HEK293 (cell line): ENCODE measurements at regions not wholly inside any gene's neighbourhood (a gene's known extent, or its start where the extent isn't known, plus 50 kb on each side); places are given as distances from the start of the nearest gene placed in this dataset.

Experiments
- CTCF ChIA-PET: fragments of 350-600 bp; formaldehyde crosslinking; extraction: SDS; loops from one replicate; lab custom pipeline; 2021; ENCODE audit warnings: antibody characterized with exemption; lab: Yijun Ruan, JAX
- POLR2A ChIA-PET: fragments of 300-600 bp; formaldehyde crosslinking; extraction: SDS; loops from one replicate; lab custom pipeline; 2020; ENCODE audit warnings: antibody characterized with exemption, inconsistent platforms; lab: Yijun Ruan, JAX
- H3K27ac ChIP-seq: fragments of 200-500 bp; sonication (Bioruptor generic); 2 replicates; pipeline ENCODE4 v1.5.1; 2014; ENCODE audit warnings: low read depth, low read length, control low read depth, inconsistent platforms; ENCODE audit errors: extremely low read depth
- H3K36me3 ChIP-seq, 2 experiments: fragments of 200-500 bp in 1 of 2; sonication (Bioruptor generic) in 1 of 2; 1 replicate in 1 of 2; 2 replicates in 1 of 2; pipeline ENCODE4 v1.5.1; 2014 to 2017; ENCODE audit warnings: inconsistent platforms in 2 of 2, low read length in 2 of 2; ENCODE audit not compliant: control insufficient read depth in 2 of 2, insufficient read depth in 1 of 2
- H3K4me1 ChIP-seq: fragments of 200-500 bp; sonication (Bioruptor generic); 2 replicates; pipeline ENCODE4 v1.5.1; 2014; ENCODE audit warnings: mild to moderate bottlenecking, low read length, inconsistent platforms; ENCODE audit not compliant: control insufficient read depth, insufficient read depth
- H3K4me3 ChIP-seq: 2 replicates; pipeline ENCODE4 v1.5.1; 2011; ENCODE audit warnings: low read depth, mild to moderate bottlenecking, control low read depth, low read length, moderate library complexity
- H3K9me3 ChIP-seq: fragments of 200-500 bp; sonication (Bioruptor generic); 2 replicates; pipeline ENCODE4 v1.5.1; 2014; ENCODE audit warnings: low read depth, low read length, inconsistent platforms; ENCODE audit not compliant: control insufficient read depth, insufficient read depth
- IKZF3 ChIP-seq: fragments of 450-650 bp; IDR thresholded peaks from 2 replicates; pipeline ENCODE4 v1.5.0; 2018; ENCODE audit warnings: missing biosample characterization, mild to moderate bottlenecking, missing genetic modification characterization, moderate library complexity
- KLF1 ChIP-seq: fragments of 450-650 bp; formaldehyde crosslinking; IDR thresholded peaks from 2 replicates; pipeline ENCODE4 v1.5.1; 2016; ENCODE audit warnings: missing biosample characterization, missing genetic modification characterization
- KLF16 ChIP-seq: fragments of 450-650 bp; formaldehyde crosslinking; IDR thresholded peaks from 2 replicates; pipeline ENCODE4 v1.5.1; 2017; ENCODE audit warnings: missing biosample characterization, missing genetic modification characterization
- KLF7 ChIP-seq: fragments of 450-650 bp; formaldehyde crosslinking; IDR thresholded peaks from 2 replicates; pipeline ENCODE4 v1.5.1; 2016; ENCODE audit warnings: missing biosample characterization, missing genetic modification characterization, borderline replicate concordance
- OVOL3 ChIP-seq: fragments of 450-650 bp; formaldehyde crosslinking; IDR thresholded peaks from 2 replicates; pipeline ENCODE4 v1.5.1; 2016; ENCODE audit warnings: missing biosample characterization, missing genetic modification characterization
- SP7 ChIP-seq: fragments of 450-650 bp; formaldehyde crosslinking; IDR thresholded peaks from 2 replicates; pipeline ENCODE4 v1.5.1; 2016; ENCODE audit warnings: missing biosample characterization, missing genetic modification characterization
- YY2 ChIP-seq: fragments of 450-650 bp; formaldehyde crosslinking; IDR thresholded peaks from 2 replicates; pipeline ENCODE4 v1.5.1; 2016; ENCODE audit warnings: missing biosample characterization, missing genetic modification characterization
- ZNF157 ChIP-seq: fragments of 450-650 bp; formaldehyde crosslinking; IDR thresholded peaks from 2 replicates; pipeline ENCODE4 v1.5.1; 2016; ENCODE audit warnings: missing biosample characterization, missing genetic modification characterization
- ZNF223 ChIP-seq: fragments of 450-650 bp; formaldehyde crosslinking; IDR thresholded peaks from 2 replicates; pipeline ENCODE4 v1.5.1; 2016; ENCODE audit warnings: missing biosample characterization, missing genetic modification characterization
- ZNF350 ChIP-seq: fragments of 450-650 bp; formaldehyde crosslinking; IDR thresholded peaks from 2 replicates; pipeline ENCODE4 v1.5.0; 2017; ENCODE audit warnings: missing biosample characterization, mild to moderate bottlenecking, missing genetic modification characterization
- ZNF423 ChIP-seq: fragments of 450-650 bp; formaldehyde crosslinking; IDR thresholded peaks from 2 replicates; pipeline ENCODE4 v1.5.1; 2016; ENCODE audit warnings: missing biosample characterization, missing genetic modification characterization
- ZNF521 ChIP-seq: fragments of 450-650 bp; formaldehyde crosslinking; IDR thresholded peaks from 2 replicates; pipeline ENCODE4 v1.5.1; 2017; ENCODE audit warnings: missing biosample characterization, mild to moderate bottlenecking, missing genetic modification characterization
- ZNF529 ChIP-seq: fragments of 450-650 bp; formaldehyde crosslinking; IDR thresholded peaks from 2 replicates; pipeline ENCODE4 v1.5.1; 2017; ENCODE audit warnings: missing genetic modification characterization, missing biosample characterization; ENCODE audit not compliant: insufficient replicate concordance
- ZNF530 ChIP-seq: fragments of 450-650 bp; formaldehyde crosslinking; IDR thresholded peaks from 2 replicates; pipeline ENCODE4 v1.5.1; 2016; ENCODE audit warnings: low read depth, missing biosample characterization, missing genetic modification characterization
- ZNF549 ChIP-seq: fragments of 450-650 bp; IDR thresholded peaks from 2 replicates; pipeline ENCODE4 v1.5.1; 2018; ENCODE audit warnings: missing biosample characterization, missing genetic modification characterization, mild to moderate bottlenecking, inconsistent platforms, moderate library complexity
- ZNF571 ChIP-seq: fragments of 450-650 bp; formaldehyde crosslinking; IDR thresholded peaks from 2 replicates; pipeline ENCODE4 v1.5.0; 2017; ENCODE audit warnings: missing biosample characterization, missing genetic modification characterization
- ZNF585B ChIP-seq: fragments of 450-650 bp; formaldehyde crosslinking; IDR thresholded peaks from 2 replicates; pipeline ENCODE4 v1.5.1; 2016; ENCODE audit warnings: missing biosample characterization, missing genetic modification characterization
- ZNF624 ChIP-seq: fragments of 450-650 bp; formaldehyde crosslinking; IDR thresholded peaks from 2 replicates; pipeline ENCODE4 v1.5.1; 2017; ENCODE audit warnings: missing biosample characterization, missing genetic modification characterization
- ZNF660 ChIP-seq: fragments of 450-650 bp; IDR thresholded peaks from 2 replicates; pipeline ENCODE4 v1.5.1; 2018; ENCODE audit warnings: missing biosample characterization, mild to moderate bottlenecking, missing genetic modification characterization
- TF ChIP-seq, protein P1 (sequence below): fragments of 450-650 bp; formaldehyde crosslinking; IDR thresholded peaks from 2 replicates; pipeline ENCODE4 v1.5.1; 2016; ENCODE audit warnings: missing biosample characterization, missing genetic modification characterization
- TF ChIP-seq, protein P2 (sequence below): fragments of 450-650 bp; formaldehyde crosslinking; IDR thresholded peaks from 2 replicates; pipeline ENCODE4 v1.5.1; 2016; ENCODE audit warnings: missing biosample characterization, missing genetic modification characterization
- TF ChIP-seq, protein P3 (sequence below): fragments of 450-650 bp; formaldehyde crosslinking; IDR thresholded peaks from 2 replicates; pipeline ENCODE4 v1.5.1; 2017; ENCODE audit warnings: missing biosample characterization, missing genetic modification characterization
- TF ChIP-seq, protein P4 (sequence below): fragments of 450-650 bp; formaldehyde crosslinking; IDR thresholded peaks from 2 replicates; pipeline ENCODE4 v1.5.1; 2017; ENCODE audit warnings: missing biosample characterization, missing genetic modification characterization
- TF ChIP-seq, protein P5 (sequence below): fragments of 450-650 bp; formaldehyde crosslinking; IDR thresholded peaks from 2 replicates; pipeline ENCODE4 v1.5.1; 2016; ENCODE audit warnings: missing biosample characterization, missing genetic modification characterization
- TF ChIP-seq, protein P6 (sequence below): fragments of 450-650 bp; formaldehyde crosslinking; IDR thresholded peaks from 2 replicates; pipeline ENCODE4 v1.5.1; 2016; ENCODE audit warnings: missing biosample characterization, missing genetic modification characterization

DNA sequence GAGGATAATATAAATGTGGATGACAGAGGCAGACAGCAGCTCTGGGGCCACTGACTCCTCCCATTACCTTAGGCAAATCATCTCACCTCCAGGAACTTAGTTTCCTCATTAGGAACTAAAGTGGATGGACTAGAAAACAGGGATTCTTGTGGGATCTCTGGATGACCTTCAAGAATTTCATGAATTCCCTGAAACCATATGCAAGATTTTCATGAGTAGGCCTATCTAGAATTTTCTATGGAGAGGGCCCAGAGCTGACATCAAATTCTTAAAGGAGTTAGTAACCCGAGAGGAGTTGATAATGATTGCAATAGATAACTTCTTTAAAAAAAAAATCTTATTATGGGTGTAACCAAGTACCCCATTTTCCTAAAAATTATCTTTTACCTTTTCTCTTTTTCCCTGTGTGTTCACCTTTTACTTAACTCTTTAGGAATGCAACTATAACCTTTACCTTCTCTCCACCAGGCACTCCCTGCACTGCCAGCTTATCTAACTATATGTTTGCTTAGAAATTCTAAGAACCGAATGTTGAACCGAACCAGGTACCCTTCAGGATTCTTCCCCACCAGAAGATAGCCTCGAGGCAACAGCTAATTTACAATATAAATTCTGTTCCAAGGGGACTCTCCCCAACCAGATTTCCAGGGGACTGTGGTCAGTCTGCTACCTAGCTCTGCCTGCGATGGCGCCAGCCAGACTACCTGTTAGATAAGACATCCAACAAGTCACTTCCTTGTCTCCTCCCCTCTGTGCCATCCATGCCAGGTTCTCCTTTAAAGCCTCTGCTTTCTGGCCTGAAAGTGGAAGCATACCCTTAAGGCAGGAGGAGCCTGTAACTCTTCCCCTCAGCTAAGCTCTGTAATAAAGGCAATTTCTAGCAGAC is 86.0 kb downstream of the GCNT4 start:
- H3K27ac ChIP-seq: no peak overlapping the region
- POLR2A ChIA-PET: no interaction called here
- no peak for TF ChIP-seq IKZF3 (tag by site-specific recombination)
- no peak for TF ChIP-seq SP7 (tag by site-specific recombination)
- no peak for TF ChIP-seq KLF16 (tag by site-specific recombination)
- TF ChIP-seq, protein P1, sequence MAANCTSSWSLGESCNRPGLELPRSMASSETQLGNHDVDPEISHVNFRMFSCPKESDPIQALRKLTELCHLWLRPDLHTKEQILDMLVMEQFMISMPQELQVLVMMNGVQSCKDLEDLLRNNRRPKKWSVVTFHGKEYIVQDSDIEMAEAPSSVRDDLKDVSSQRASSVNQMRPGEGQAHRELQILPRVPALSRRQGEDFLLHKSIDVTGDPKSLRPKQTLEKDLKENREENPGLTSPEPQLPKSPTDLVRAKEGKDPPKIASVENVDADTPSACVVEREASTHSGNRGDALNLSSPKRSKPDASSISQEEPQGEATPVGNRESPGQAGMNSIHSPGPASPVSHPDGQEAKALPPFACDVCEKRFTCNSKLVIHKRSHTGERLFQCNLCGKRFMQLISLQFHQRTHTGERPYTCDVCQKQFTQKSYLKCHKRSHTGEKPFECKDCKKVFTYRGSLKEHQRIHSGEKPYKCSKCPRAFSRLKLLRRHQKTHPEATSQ (tag by site-specific recombination): no peak
- no peak for TF ChIP-seq KLF1
- no peak for TF ChIP-seq YY2 (tag by site-specific recombination)
- no peak for TF ChIP-seq ZNF624 (tag by site-specific recombination)
- TF ChIP-seq, protein P2, sequence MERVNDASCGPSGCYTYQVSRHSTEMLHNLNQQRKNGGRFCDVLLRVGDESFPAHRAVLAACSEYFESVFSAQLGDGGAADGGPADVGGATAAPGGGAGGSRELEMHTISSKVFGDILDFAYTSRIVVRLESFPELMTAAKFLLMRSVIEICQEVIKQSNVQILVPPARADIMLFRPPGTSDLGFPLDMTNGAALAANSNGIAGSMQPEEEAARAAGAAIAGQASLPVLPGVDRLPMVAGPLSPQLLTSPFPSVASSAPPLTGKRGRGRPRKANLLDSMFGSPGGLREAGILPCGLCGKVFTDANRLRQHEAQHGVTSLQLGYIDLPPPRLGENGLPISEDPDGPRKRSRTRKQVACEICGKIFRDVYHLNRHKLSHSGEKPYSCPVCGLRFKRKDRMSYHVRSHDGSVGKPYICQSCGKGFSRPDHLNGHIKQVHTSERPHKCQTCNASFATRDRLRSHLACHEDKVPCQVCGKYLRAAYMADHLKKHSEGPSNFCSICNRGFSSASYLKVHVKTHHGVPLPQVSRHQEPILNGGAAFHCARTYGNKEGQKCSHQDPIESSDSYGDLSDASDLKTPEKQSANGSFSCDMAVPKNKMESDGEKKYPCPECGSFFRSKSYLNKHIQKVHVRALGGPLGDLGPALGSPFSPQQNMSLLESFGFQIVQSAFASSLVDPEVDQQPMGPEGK (tag by site-specific recombination): no peak
- no peak for TF ChIP-seq OVOL3
- TF ChIP-seq, protein P3, sequence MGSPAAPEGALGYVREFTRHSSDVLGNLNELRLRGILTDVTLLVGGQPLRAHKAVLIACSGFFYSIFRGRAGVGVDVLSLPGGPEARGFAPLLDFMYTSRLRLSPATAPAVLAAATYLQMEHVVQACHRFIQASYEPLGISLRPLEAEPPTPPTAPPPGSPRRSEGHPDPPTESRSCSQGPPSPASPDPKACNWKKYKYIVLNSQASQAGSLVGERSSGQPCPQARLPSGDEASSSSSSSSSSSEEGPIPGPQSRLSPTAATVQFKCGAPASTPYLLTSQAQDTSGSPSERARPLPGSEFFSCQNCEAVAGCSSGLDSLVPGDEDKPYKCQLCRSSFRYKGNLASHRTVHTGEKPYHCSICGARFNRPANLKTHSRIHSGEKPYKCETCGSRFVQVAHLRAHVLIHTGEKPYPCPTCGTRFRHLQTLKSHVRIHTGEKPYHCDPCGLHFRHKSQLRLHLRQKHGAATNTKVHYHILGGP (tag by site-specific recombination): no peak
- no peak for TF ChIP-seq ZNF660 (tag by site-specific recombination)
- H3K4me3 ChIP-seq: no peak overlapping the region
- H3K36me3 ChIP-seq: no peaks in the 10 kb centered on the region
- CTCF ChIA-PET: no interaction called here
- no peaks in the 10 kb centered on the region for H3K9me3 ChIP-seq
- no peaks in the 10 kb centered on the region for H3K4me1 ChIP-seq

DNA sequence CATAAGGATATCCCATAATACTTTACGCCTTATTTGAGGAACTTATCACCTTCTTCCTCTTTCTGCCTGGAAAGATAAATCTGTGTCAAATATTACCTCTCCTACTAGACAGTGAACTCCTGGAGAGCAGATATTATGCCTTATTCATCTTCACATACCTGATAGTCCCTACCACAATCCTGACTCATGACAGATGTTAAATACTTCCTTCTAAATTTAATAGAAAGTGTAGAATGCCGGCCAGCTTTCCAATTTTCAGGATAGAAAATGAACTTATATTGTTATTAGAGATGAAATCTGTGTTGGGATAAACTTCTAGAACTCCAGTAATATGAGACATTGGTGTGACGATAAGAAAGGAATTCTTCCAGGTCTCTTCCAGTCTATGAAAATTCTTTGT is 89.0 kb downstream of the GCNT4 start:
- H3K4me1 ChIP-seq: no peaks in the 10 kb centered on the region
- H3K9me3 ChIP-seq: no peaks in the 10 kb centered on the region
- H3K36me3 ChIP-seq: no peaks in the 10 kb centered on the region
- ChIA-PET POLR2A (no interaction called here), CTCF (no interaction called here)
- no peak overlapping the region for H3K27ac ChIP-seq
- no peak overlapping the region for H3K4me3 ChIP-seq
- TF ChIP-seq ZNF157: no peak
- TF ChIP-seq ZNF223 (tag by site-specific recombination): no peak
- TF ChIP-seq ZNF549 (tag by site-specific recombination): no peak
- no peak for TF ChIP-seq ZNF571 (tag by site-specific recombination)
- no peak for TF ChIP-seq ZNF350 (tag by site-specific recombination)
- TF ChIP-seq, protein P4, sequence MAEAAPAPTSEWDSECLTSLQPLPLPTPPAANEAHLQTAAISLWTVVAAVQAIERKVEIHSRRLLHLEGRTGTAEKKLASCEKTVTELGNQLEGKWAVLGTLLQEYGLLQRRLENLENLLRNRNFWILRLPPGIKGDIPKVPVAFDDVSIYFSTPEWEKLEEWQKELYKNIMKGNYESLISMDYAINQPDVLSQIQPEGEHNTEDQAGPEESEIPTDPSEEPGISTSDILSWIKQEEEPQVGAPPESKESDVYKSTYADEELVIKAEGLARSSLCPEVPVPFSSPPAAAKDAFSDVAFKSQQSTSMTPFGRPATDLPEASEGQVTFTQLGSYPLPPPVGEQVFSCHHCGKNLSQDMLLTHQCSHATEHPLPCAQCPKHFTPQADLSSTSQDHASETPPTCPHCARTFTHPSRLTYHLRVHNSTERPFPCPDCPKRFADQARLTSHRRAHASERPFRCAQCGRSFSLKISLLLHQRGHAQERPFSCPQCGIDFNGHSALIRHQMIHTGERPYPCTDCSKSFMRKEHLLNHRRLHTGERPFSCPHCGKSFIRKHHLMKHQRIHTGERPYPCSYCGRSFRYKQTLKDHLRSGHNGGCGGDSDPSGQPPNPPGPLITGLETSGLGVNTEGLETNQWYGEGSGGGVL (tag by site-specific recombination): no peak
- TF ChIP-seq ZNF521: no peak
- no peak for TF ChIP-seq KLF7 (tag by site-specific recombination)
- TF ChIP-seq, protein P5, sequence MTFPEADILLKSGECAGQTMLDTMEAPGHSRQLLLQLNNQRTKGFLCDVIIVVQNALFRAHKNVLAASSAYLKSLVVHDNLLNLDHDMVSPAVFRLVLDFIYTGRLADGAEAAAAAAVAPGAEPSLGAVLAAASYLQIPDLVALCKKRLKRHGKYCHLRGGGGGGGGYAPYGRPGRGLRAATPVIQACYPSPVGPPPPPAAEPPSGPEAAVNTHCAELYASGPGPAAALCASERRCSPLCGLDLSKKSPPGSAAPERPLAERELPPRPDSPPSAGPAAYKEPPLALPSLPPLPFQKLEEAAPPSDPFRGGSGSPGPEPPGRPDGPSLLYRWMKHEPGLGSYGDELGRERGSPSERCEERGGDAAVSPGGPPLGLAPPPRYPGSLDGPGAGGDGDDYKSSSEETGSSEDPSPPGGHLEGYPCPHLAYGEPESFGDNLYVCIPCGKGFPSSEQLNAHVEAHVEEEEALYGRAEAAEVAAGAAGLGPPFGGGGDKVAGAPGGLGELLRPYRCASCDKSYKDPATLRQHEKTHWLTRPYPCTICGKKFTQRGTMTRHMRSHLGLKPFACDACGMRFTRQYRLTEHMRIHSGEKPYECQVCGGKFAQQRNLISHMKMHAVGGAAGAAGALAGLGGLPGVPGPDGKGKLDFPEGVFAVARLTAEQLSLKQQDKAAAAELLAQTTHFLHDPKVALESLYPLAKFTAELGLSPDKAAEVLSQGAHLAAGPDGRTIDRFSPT (tag by site-specific recombination): no peak
- TF ChIP-seq, protein P6, sequence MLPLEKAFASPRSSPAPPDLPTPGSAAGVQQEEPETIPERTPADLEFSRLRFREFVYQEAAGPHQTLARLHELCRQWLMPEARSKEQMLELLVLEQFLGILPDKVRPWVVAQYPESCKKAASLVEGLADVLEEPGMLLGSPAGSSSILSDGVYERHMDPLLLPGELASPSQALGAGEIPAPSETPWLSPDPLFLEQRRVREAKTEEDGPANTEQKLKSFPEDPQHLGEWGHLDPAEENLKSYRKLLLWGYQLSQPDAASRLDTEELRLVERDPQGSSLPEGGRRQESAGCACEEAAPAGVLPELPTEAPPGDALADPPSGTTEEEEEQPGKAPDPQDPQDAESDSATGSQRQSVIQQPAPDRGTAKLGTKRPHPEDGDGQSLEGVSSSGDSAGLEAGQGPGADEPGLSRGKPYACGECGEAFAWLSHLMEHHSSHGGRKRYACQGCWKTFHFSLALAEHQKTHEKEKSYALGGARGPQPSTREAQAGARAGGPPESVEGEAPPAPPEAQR (tag by site-specific recombination): no peak
- TF ChIP-seq ZNF423 (tag by site-specific recombination): no peak
- TF ChIP-seq ZNF530 (tag by site-specific recombination): no peak
- TF ChIP-seq ZNF529 (tag by site-specific recombination): no peak
- TF ChIP-seq ZNF585B (tag by site-specific recombination): no peak
